IMR-90 (cell line): ENCODE measurements at regions not wholly inside any gene's neighbourhood (a gene's known extent, or its start where the extent isn't known, plus 50 kb on each side); places are given as distances from the start of the nearest gene placed in this dataset.
A peak's percentile ranks its signal among the peaks of the same experiment; 100 is the strongest.

Experiments
- ATAC-seq: fragments of 200-7000 bp; cut with Tn5 transposase; 2 replicates; pipeline ENCODE4 v1.9.1; 2020; ENCODE audit warnings: low read depth, mild to moderate bottlenecking, moderate library complexity
- BruUV-seq: library from RNA; stranded (reverse); fragments of 400-500 nt; replicated peaks from 2 replicates; lab custom pipeline; 2021; lab: Mats Ljungman, UMichigan
- CTCF ChIA-PET: fragments of 300-600 bp; formaldehyde crosslinking; extraction: SDS; loops from one replicate; lab custom pipeline; 2021; ENCODE audit warnings: antibody characterized with exemption; lab: Yijun Ruan, JAX
- POLR2A ChIA-PET: fragments of 300-600 bp; sonication (Branson Sonifier 250); formaldehyde crosslinking; loops from one replicate; lab custom pipeline; 2022; ENCODE audit warnings: antibody characterized with exemption; ENCODE audit not compliant: unreplicated experiment; lab: Charles Lee
- DNase-seq: peaks from one replicate; pipeline ENCODE4 v3.0.0; 2013
- H2AFZ ChIP-seq: replicated peaks from 2 replicates; pipeline ENCODE3; 2013; ENCODE audit warnings: low read length, mild to moderate bottlenecking; ENCODE audit not compliant: poor library complexity
- H2AK5ac ChIP-seq: 2 replicates; pipeline ENCODE4 v1.6.1; 2013; ENCODE audit warnings: low read depth, low read length, inconsistent platforms
- H2AK9ac ChIP-seq: replicated peaks from 2 replicates; pipeline ENCODE3; 2013; ENCODE audit warnings: mild to moderate bottlenecking, low read depth, low read length, moderate library complexity; ENCODE audit not compliant: poor library complexity
- H2BK120ac ChIP-seq: 2 replicates; pipeline ENCODE4 v1.6.1; 2013; ENCODE audit warnings: low read depth, low read length, inconsistent platforms
- H2BK15ac ChIP-seq: 3 replicates; pipeline ENCODE4 v1.6.1; 2013; ENCODE audit warnings: low read depth, low read length, inconsistent platforms
- H2BK20ac ChIP-seq: 2 replicates; pipeline ENCODE4 v1.6.1; 2013; ENCODE audit warnings: low read depth, mild to moderate bottlenecking, inconsistent platforms, low read length, moderate library complexity
- H2BK5ac ChIP-seq: 2 replicates; pipeline ENCODE4 v1.6.1; 2013; ENCODE audit warnings: mild to moderate bottlenecking, low read depth, low read length, inconsistent platforms; ENCODE audit not compliant: poor library complexity, severe bottlenecking
- H3K14ac ChIP-seq: replicated peaks from 2 replicates; pipeline ENCODE4 v1.6.1; 2013; ENCODE audit warnings: low read depth, low read length, inconsistent platforms
- H3K18ac ChIP-seq: 2 replicates; pipeline ENCODE4 v1.6.1; 2013; ENCODE audit warnings: low read depth, low read length, control low read depth
- H3K23ac ChIP-seq: 2 replicates; pipeline ENCODE4 v1.6.1; 2013; ENCODE audit warnings: low read depth, low read length, inconsistent platforms
- H3K27ac ChIP-seq: 2 replicates; pipeline ENCODE4 v1.5.1; 2013; ENCODE audit warnings: mild to moderate bottlenecking, control low read depth, low read length; ENCODE audit not compliant: insufficient read depth
- H3K27me3 ChIP-seq: 2 replicates; pipeline ENCODE4 v1.6.1; 2013; ENCODE audit warnings: low read length; ENCODE audit not compliant: control insufficient read depth, insufficient read depth
- H3K36me3 ChIP-seq: 2 replicates; pipeline ENCODE4 v1.6.1; 2013; ENCODE audit warnings: low read length, mixed read lengths; ENCODE audit not compliant: control insufficient read depth, insufficient read depth
- H3K4ac ChIP-seq: 2 replicates; pipeline ENCODE4 v1.6.1; 2013; ENCODE audit warnings: low read depth, low read length, inconsistent platforms
- H3K4me1 ChIP-seq: 2 replicates; pipeline ENCODE4 v1.6.1; 2013; ENCODE audit warnings: low read length, mixed read lengths; ENCODE audit not compliant: control insufficient read depth, insufficient read depth
- H3K4me2 ChIP-seq: 2 replicates; pipeline ENCODE4 v1.6.1; 2013; ENCODE audit warnings: low read depth, mild to moderate bottlenecking, control low read depth, low read length, moderate library complexity
- H3K4me3 ChIP-seq: 2 replicates; pipeline ENCODE4 v1.5.1; 2013; ENCODE audit warnings: low read depth, mild to moderate bottlenecking, control low read depth, low read length, moderate library complexity; ENCODE audit not compliant: insufficient read depth
- H3K56ac ChIP-seq: 2 replicates; pipeline ENCODE4 v1.6.1; 2013; ENCODE audit warnings: low read length, inconsistent platforms; ENCODE audit not compliant: insufficient read depth; ENCODE audit errors: extremely low read depth
- H3K79me1 ChIP-seq, 2 experiments: 2 replicates each; pipeline ENCODE4 v1.6.1; 2013; ENCODE audit warnings: low read length in 2 of 2, inconsistent platforms in 1 of 2, low read depth in 1 of 2
- H3K9ac ChIP-seq: 2 replicates; pipeline ENCODE4 v1.6.1; 2013; ENCODE audit warnings: low read depth, low read length, control low read depth
- H3K9me1 ChIP-seq: 2 replicates; pipeline ENCODE4 v1.6.1; 2013; ENCODE audit warnings: low read length, inconsistent platforms; ENCODE audit not compliant: insufficient read depth
- H3K9me3 ChIP-seq: 2 replicates; pipeline ENCODE4 v1.6.1; 2013; ENCODE audit warnings: low read length; ENCODE audit not compliant: control insufficient read depth, insufficient read depth
- H4K20me1 ChIP-seq: 2 replicates; pipeline ENCODE4 v1.6.1; 2013; ENCODE audit warnings: low read length, inconsistent platforms; ENCODE audit not compliant: insufficient read depth
- H4K5ac ChIP-seq: 2 replicates; pipeline ENCODE4 v1.6.1; 2013; ENCODE audit warnings: mild to moderate bottlenecking, low read depth, low read length, control low read depth
- H4K8ac ChIP-seq, 2 experiments: 2 replicates each; pipeline ENCODE4 v1.6.1; 2013; ENCODE audit warnings: low read depth in 2 of 2, low read length in 2 of 2, control low read depth in 1 of 2, inconsistent platforms in 1 of 2
- H4K91ac ChIP-seq: 2 replicates; pipeline ENCODE4 v1.6.1; 2013; ENCODE audit warnings: low read depth, low read length, inconsistent platforms; ENCODE audit not compliant: insufficient read depth
- BHLHE40 ChIP-seq: fragments of 150-350 bp; IDR thresholded peaks from 2 replicates; pipeline ENCODE4 v1.6.1; 2016; ENCODE audit warnings: mild to moderate bottlenecking, low read depth, low read length
- CEBPB ChIP-seq: IDR thresholded peaks from 2 replicates; pipeline ENCODE4 v1.6.1; 2012; ENCODE audit warnings: low read depth, low read length, improper control_type of control experiment
- CTCF ChIP-seq: conservative IDR thresholded peaks from 2 replicates; pipeline ENCODE4 v1.5.1; 2012; ENCODE audit warnings: mild to moderate bottlenecking, low read depth, low read length, improper control_type of control experiment
- FOS ChIP-seq: fragments of 150-350 bp; IDR thresholded peaks from 2 replicates; pipeline ENCODE4 v1.6.1; 2016; ENCODE audit warnings: low read depth, low read length
- MAFK ChIP-seq: IDR thresholded peaks from 2 replicates; pipeline ENCODE4 v1.6.1; 2012; ENCODE audit warnings: low read depth, low read length, improper control_type of control experiment
- MAZ ChIP-seq: IDR thresholded peaks from 2 replicates; pipeline ENCODE4 v1.6.1; 2012; ENCODE audit warnings: low read depth, mild to moderate bottlenecking, low read length, improper control_type of control experiment, moderate library complexity, borderline replicate concordance
- MXI1 ChIP-seq: IDR thresholded peaks from 2 replicates; pipeline ENCODE4 v1.6.1; 2012; ENCODE audit warnings: low read depth, mild to moderate bottlenecking, low read length, moderate library complexity, borderline replicate concordance
- POLR2A ChIP-seq: IDR thresholded peaks from 2 replicates; pipeline ENCODE4 v1.6.1; 2012; ENCODE audit warnings: mild to moderate bottlenecking, low read depth, low read length
- RAD21 ChIP-seq: IDR thresholded peaks from 2 replicates; pipeline ENCODE4 v1.6.1; 2012; ENCODE audit warnings: low read length, improper control_type of control experiment
- SMC3 ChIP-seq: fragments of 150-350 bp; IDR thresholded peaks from 2 replicates; pipeline ENCODE4 v1.6.1; 2016; ENCODE audit warnings: low read depth, mild to moderate bottlenecking, antibody characterized with exemption, low read length, moderate library complexity
- WGBS, 2 experiments: methylation state at CpG; one replicate each; pipeline versions ENCODE4 v1.1.5 to v1.1.7; 2013; ENCODE audit warnings: missing lambda C conversion rate in 2 of 2; ENCODE audit not compliant: insufficient read length in 1 of 2; ENCODE audit errors: extremely low coverage in 2 of 2; 5-methylcytosine and 5-hydroxymethylcytosine counted together
- dilution Hi-C: fragments of 300-500 bp; cut with HindIII; formaldehyde crosslinking; loops from one replicate; pipeline ENCODE4 v1.14.3; 2018; ENCODE audit warnings: low sequenced_read_pairs; ENCODE audit not compliant: unreplicated experiment
- in situ Hi-C: fragments of 300-500 bp; cut with MboI; formaldehyde crosslinking; loops from 3 replicates; pipeline ENCODE4 v1.14.3; 2019; ENCODE audit warnings: low sequenced_read_pairs, inconsistent platforms, mixed read lengths
- intact Hi-C: fragments of 100-400 bp; cut with micrococcal nuclease; formaldehyde crosslinking; loops from 2 replicates; pipeline ENCODE4 v1.10.0; 2022

GRCh38 chr15:37289109-37289765 is 188.9 kb upstream of the MEIS2 start:
- no peak overlapping the region for H4K91ac ChIP-seq
- H3K36me3 ChIP-seq, result no peaks in the 10 kb centered on the region
- no peaks in the 10 kb centered on the region for H3K27me3 ChIP-seq
- no peaks in the 10 kb centered on the region for H4K20me1 ChIP-seq
- no peak overlapping the region for H3K4me2 ChIP-seq
- no peak overlapping the region for H2BK15ac ChIP-seq
- no peak overlapping the region for H3K4me3 ChIP-seq
- no peaks in the 10 kb centered on the region for H3K9me3 ChIP-seq
- H4K5ac ChIP-seq, result no peak overlapping the region
- ChIA-PET POLR2A (no interaction called here), CTCF (no interaction called here)
- no peak overlapping the region for H2AK5ac ChIP-seq
- no peaks in the 10 kb centered on the region for H3K79me1 ChIP-seq
- in situ Hi-C loops, result no loop called here
- H4K8ac ChIP-seq, result no peak overlapping the region
- TF ChIP-seq CEBPB (no peak), MAFK (no peak), RAD21 (peak; percentile 37), CTCF (peak; percentile 29; the same call in 1 of the 2 replicates), BHLHE40 (no peak), MXI1 (no peak), FOS (no peak), SMC3 (no peak), MAZ (no peak), POLR2A (no peak)
- H3K27ac ChIP-seq, result no peak overlapping the region
- H3K4ac ChIP-seq, result no peak overlapping the region
- no peak overlapping the region for H3K56ac ChIP-seq
- intact Hi-C loops, result loop anchor here (1.0 kb wide), 1 partner anchor 591 kb away; no protein-coding TSS in a partner anchor
- no peak overlapping the region for H2AK9ac ChIP-seq
- dilution Hi-C loops, result no loop called here
- no peak overlapping the region for H2BK120ac ChIP-seq
- H3K9ac ChIP-seq, result no peak overlapping the region
- H2BK5ac ChIP-seq, result no peak overlapping the region
- no peak overlapping the region for H3K18ac ChIP-seq
- no peak overlapping the region for H3K23ac ChIP-seq
- H2AFZ ChIP-seq, result no peak overlapping the region
- no TSS peak for BruUV-seq
- ATAC-seq (no peak; the same call in 1 of the 2 replicates), DNase-seq (peak; percentile 5)
- H3K14ac ChIP-seq, result no peak overlapping the region
- H2BK20ac ChIP-seq, result no peak overlapping the region
- no CpG with 5 or more reads among the region's 3 CpGs for WGBS, 2 experiments
- no peaks in the 10 kb centered on the region for H3K9me1 ChIP-seq
- no peaks in the 10 kb centered on the region for H3K4me1 ChIP-seq
